HG03571 (cell line): ENCODE measurements at regions not wholly inside any gene's neighbourhood (a gene's known extent, or its start where the extent isn't known, plus 50 kb on each side); places are given as distances from the start of the nearest gene placed in this dataset.

ENCODE experiments used
- ATAC-seq: cut with Tn5 transposase; IDR thresholded peaks from one replicate; pipeline ENCODE4 v1.9.1; 2021; ENCODE audit not compliant: unreplicated experiment

- ATAC-seq: no peak
These were observed 197.1 kb upstream of the TPM1 start for GRCh38 chr15:62845241-62846126.

DNA sequence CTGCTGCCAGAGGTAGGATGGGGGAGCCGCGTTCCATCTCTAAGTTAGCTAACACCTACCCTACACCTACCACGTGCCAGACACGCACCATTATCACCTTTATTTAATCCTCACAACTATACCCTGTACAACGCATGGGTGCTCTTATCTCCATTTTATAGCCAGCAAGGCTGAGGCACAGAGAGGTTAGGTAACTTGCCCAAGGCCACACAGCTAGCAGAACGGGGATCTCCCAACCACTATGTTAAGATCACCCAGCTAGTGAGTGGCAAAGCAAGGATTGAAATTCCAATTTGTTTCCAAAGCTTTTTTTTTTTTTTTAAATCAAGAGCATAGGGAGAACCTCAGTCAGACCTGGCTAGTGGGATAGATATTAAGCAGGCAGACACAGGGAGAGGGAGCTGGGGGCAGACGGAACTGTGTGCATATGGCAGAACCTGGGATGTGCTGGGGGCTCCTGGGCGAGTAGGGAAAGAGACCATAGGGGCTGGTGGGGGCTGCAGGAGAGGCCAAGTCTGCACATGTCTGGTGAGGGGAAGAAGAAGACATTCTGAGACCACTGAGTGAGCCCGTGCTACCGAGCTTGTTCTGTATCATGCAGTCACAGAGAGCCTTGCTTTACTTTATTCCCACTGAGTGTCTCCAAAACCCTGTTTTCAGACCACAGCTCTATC lies 196.3 kb upstream of the TPM1 start:
- ATAC-seq: no peak

DNA sequence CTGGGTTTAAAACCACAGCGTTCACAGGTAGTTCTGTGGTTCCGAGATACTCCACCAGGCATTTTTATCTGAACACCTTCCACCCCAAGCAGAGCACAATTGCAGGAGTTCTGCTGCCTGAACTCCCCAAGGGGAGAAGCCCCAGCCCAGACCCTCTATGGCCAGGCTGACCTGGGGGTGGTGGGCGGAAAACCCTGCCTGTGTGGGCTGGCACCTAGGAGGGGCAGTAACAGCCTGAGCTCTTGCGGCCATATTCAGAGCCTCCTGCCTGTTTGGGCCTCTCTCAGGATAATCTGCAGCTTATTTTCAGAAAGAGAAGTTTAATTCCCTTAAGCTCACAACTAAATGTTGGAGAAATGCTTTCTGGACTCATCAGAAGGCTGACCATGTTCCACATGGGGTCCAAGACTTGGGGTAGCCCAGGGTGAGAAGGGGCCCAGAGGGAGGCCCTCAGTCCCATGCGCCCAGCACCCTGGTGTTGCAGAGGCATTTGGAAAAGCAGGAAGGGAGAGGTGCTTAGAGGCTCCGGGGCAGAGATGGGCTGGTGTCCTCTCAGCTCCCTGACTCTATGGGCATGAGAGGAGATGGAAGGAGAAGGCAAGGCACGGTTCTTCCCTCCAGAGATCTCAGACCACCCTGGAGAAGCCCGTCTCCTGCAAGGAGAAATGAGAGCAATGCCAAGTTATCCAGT lies 195.6 kb upstream of the TPM1 start:
- ATAC-seq: no peak

GRCh38 chr15:62847900-62848489 lies 194.6 kb upstream of the TPM1 start:
- no peak for ATAC-seq

- no peak for ATAC-seq
These were observed 193.9 kb upstream of the TPM1 start for GRCh38 chr15:62848632-62849050.

GRCh38 chr15:62849316-62850106 lies 193.0 kb upstream of the TPM1 start:
- ATAC-seq: no peak

- no peak for ATAC-seq
These were observed 192.2 kb upstream of the TPM1 start for GRCh38 chr15:62850318-62850717.

DNA sequence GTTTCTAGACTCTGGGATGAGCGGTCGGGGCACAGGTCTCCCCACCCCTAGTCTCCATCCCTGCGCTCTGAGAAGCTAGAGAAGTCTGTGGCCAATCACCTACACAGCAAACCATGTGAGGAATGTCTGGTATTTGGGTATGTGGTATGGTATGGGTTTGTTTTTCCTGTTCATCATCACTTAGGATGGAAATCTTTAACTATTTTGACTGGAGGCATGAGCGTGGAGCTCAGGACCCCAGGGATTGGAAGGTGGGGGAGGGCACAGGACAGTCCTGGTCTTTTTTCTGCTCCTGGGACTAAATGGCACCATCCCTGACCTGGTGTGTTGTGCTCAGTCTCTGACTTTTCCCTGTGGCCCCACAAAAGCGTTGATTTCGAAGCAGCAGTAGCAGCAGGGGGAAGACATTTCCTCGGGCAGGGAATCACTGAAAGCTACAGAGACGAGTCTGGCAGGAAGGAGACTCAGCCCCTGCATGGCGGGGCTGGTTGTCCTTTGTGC lies 191.7 kb upstream of the TPM1 start:
- ATAC-seq: no peak

GRCh38 chr15:62853114-62853840 lies 189.3 kb upstream of the TPM1 start:
- ATAC-seq: no peak

DNA sequence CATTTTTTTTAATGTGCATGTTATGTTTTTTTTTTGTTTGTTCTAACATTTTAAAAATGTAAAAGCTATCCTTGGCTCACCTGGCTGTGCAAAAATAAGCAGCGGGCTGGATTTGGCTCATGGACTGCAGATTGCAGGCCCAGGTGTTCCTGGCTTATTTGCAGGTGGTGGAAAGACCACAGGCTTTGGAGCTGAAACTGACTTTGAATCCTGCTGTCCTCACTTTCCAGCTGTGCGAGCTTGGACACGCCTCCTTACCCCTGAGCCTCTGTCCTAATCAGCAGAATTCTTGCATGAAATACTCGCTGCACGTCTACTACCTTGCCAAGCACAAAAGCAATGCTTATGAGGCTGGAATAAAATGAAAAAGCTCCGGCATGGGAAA lies 188.7 kb upstream of the TPM1 start:
- ATAC-seq: no peak

DNA sequence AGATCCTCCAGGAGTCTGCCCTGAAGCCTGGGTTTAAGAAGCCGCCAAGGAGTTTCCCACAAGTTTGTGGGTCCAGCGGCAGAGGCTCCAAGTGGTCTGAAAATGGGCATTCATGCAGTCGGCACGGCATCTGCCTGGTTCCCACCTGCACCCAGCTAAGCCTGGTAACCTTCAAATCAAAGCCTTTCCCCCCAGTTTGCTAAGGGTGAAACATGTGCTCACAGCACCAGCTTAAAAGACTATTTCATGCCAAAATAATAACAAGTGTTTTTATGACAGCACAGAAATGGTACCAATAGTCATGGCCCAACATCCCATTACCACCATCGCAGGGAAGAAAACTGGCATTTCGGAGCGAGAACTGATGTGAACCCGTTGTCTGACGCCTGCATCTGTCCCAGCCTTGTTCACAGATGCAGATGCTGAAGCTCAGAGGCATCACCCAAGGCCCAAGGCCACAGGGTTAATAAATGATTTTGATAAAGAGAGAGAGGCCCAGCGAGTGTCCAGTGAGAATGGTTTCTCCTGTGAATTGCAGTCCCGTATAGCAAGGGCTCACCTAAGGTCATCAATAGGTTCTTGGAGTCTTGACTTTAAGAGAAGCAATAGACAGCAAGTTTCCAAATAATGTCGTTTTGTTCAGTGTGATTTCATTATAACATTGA lies 188.0 kb upstream of the TPM1 start:
- no peak for ATAC-seq

GRCh38 chr15:62855085-62855476 lies 187.5 kb upstream of the TPM1 start:
- ATAC-seq: no peak

GRCh38 chr15:62856466-62857246 lies 185.9 kb upstream of the TPM1 start:
- ATAC-seq: no peak

- no peak for ATAC-seq
These were observed 185.1 kb upstream of the TPM1 start for GRCh38 chr15:62857411-62857853.

- ATAC-seq: no peak
These were observed 184.2 kb upstream of the TPM1 start for GRCh38 chr15:62858343-62858742.

DNA sequence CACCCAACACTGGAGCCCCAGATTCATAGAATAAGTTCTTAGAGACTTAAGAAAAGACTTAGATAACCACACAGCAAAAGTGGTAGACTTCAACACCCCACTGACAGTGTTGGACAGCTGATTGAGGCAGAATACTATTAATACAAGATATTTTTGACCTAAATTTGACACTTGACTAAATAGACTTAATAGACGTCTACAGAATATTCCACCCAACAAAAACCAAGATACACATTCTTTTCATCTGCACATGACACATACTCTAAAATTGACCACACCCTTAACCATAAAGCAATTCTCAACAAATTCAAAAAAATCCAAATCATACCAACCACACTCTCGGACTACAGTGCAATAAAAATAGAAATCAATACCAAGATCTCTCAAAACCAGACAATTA lies 179.8 kb upstream of the TPM1 start:
- no peak for ATAC-seq

- ATAC-seq: no peak
These were observed 176.2 kb upstream of the TPM1 start for GRCh38 chr15:62866366-62866765.

DNA sequence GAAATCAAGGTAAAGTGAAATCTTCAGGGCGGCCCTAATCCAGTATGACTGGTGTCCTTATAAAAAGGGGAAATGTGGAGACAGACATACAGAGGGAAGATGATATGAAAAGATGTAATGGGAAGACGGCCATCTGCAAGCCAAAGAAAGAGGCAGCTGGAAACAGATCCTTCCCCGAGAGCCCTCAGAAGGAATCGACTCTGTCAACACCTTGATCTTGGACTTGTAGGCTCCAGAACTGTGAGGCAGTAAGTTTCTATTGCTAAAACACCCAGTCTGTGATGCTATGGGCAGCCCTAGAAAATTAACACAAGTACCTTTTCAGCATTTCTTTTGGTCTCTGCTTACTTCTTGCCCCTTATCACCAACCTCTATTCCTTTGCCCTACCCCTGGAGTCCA lies 174.7 kb upstream of the TPM1 start:
- ATAC-seq: no peak
